HG02943 (cell line): ENCODE measurements at regions not wholly inside any gene's neighbourhood (a gene's known extent, or its start where the extent isn't known, plus 50 kb on each side); places are given as distances from the start of the nearest gene placed in this dataset.

ENCODE experiments used
- ATAC-seq: cut with Tn5 transposase; IDR thresholded peaks from one replicate; pipeline ENCODE4 v1.9.1; 2021; ENCODE audit warnings: mild to moderate bottlenecking, low read depth, moderate library complexity; ENCODE audit not compliant: unreplicated experiment

GRCh38 chr4:121228848-121229247 lies 64.7 kb upstream of the TNIP3 start:
- ATAC-seq: no peak

- peak; percentile 78 for ATAC-seq
Observed at GRCh38 chr4:121227341-121227792, 63.2 kb upstream of the TNIP3 start.

- ATAC-seq: no peak
Observed at GRCh38 chr4:121226362-121226761, 62.2 kb upstream of the TNIP3 start.

GRCh38 chr4:121221608-121222007 lies 57.5 kb upstream of the TNIP3 start:
- ATAC-seq: no peak

- ATAC-seq: no peak
Observed at GRCh38 chr4:121221201-121221600, 57.1 kb upstream of the TNIP3 start.

- no peak for ATAC-seq
Observed at GRCh38 chr4:121220698-121221097, 56.6 kb upstream of the TNIP3 start.

- no peak for ATAC-seq
Observed at GRCh38 chr4:121219227-121219626, 55.1 kb upstream of the TNIP3 start.

GRCh38 chr4:121217351-121217750 lies 53.2 kb upstream of the TNIP3 start:
- ATAC-seq: no peak

- no peak for ATAC-seq
Observed at GRCh38 chr4:121216461-121216860, 52.3 kb upstream of the TNIP3 start.

GRCh38 chr4:121213940-121214339 lies 49.8 kb upstream of the TNIP3 start:
- ATAC-seq: no peak
